Pulmonary artery endothelial cell (primary cell): ENCODE measurements at regions not wholly inside any gene's neighbourhood (a gene's known extent, or its start where the extent isn't known, plus 50 kb on each side); places are given as distances from the start of the nearest gene placed in this dataset.
A peak's percentile ranks its signal among the peaks of the same experiment; 100 is the strongest.

Experiments used
- DNase-seq: peaks from one replicate; pipeline ENCODE4 v3.0.0-alpha.2; 2011; ENCODE audit warnings: low read depth, low spot score

- DNase-seq = no peak
Observed at GRCh38 chr11:31910950-31911576, 99.9 kb upstream of the PAX6 start.

DNA sequence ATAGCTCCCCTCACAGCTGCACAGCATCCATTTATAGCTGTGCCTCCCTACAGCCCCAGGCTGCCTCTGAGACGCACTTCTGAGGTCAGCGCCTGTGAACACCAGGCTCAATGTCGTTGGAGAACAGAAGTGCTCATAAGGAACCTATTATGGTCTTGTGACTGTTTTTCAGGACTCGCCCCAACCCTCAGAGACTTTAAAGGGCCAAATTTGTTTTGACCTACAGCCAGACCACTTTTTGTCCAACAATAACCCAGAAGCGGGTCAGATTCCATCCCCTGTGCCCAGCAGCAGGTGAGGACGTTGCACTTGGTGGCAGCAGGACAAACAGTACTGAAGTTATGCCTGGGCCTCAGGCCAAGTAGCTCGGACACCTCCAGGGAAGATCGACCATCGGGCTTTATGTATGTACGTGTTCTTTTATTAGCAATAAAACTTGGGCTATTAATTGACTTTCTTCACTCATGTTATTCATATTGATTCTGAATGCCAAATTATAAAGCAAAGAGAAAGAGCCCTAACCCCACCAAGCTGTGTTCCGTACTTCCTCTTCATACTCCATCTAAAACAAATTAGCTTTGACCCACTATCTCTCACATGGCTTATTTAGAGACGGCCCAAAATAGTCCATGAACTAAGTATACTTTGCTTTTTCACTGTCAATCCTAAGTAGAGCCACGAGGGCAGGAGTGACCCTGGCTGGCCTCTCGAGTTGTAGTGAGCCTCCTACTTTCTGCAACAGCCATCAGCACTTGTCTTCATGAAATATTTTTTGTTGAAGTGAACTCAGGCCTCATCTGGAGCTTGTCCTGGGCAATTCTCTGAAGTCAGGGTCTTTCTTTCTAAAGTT is 92.3 kb upstream of the PAX6 start:
- DNase-seq = no peak

DNA sequence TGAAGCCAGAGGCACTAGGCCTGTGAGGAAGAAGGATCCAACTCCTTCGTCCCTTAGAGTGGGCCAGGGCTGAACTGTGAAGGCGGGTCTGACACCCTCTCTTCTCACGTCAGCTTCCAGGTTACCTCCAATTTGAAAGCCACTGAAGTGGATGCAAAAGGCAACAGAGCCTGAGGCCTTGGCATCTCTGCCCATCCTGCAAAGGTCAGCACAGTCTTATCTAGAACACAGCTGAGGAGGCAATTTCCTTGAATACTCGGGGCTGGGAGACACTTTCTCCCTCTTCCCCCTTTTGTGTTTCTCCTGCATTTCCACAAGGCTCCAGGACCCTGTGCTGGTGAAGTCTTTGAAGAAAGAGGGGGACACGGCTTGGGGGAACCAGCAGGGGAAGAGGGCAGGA is 91.6 kb upstream of the PAX6 start:
- no peak for DNase-seq

DNA sequence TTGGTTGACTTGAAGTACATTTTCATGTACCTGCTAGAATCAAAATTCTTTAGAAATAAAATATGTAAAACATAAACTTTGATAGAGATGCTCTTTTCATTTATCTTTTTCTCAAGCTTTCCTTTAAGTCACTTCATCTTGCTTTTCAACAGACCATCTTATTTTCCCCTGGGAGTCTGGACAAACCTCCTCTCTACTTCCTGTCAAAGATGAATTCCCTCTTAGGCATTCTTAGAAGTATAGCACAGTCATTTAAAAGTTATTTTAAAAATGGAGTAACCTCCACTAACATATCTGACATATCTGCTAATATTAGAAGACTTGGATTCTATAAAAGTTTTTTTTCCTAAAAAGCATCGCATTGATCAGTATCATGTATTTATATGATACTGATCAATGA is 84.8 kb upstream of the PAX6 start:
- DNase-seq = no peak

DNA sequence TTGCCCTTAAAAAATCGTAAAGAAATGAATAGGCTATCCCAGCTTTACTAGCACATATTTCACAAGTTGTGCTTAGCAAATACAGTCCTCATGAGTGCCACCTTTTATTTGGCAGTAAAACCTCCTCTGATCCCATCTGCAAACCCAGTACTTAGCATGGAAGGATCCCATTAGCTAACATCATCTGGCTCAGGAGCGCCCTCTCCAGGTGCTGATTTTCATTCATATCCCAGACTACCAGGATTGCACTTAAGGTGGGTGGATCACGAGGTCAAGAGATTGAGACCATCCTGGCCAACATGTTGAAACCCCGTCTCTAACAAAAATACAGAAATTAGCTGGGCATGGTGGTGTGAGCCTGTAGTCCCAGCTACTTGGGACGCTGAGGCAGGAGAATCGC is 76.1 kb upstream of the PAX6 start:
- no peak for DNase-seq

DNA sequence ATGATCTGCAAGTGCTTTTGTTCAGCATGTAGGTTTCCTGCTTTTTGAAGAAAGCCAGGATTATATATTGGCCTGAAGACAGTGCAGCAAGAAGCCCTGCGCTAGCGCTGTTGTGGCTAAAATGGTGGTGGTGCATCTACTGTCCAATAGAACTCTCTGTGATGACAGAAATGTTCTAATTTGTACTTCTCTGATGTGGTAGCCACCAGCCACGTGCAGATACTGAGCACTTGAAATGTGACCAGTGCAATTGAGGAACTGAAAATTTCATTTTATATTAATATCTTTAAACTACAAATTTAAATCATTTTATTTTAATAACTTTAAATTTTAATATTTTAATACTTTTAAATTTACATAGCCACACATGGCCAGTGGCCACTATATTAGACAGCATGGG is 73.0 kb upstream of the PAX6 start:
- no peak for DNase-seq

DNA sequence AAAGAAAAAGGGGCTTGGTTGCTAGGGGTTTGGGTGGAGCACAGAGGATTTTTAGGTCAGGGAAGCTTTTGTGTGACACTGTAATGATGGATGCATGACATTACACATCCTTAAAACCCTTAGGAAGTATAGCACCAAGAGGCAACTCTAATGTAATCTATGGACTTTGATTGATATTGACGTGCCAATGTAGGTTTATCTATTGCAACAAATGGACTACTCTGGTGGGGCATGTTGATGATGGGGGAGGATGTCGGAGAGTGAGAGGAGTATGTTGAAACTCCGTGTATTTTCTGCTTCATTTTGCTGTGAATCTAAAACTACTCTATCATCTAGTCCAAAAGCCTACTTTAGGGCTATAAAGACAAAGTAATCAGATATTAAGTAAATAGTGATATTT is 72.3 kb upstream of the PAX6 start:
- no peak for DNase-seq

DNA sequence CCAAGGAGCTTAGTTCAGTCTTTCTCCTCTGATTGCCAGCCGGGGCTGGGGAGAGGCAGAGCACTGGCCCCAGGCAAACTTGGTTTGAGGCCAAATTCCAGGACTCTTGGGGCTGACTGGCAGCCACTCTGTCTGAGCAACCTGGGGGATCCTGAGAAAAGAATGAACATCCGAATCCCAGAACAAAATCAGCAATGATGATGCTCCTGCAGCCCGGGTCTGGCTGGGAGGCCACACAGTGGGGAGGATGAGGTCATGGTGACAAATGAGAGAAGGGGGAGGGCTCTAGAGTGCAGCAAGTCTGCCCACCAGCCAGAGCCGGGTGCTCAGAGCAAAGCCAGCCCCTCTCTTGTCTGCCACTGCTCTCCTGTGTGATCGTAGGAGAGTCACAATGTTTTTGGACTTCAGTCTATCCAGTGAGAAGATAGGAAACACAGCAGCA is 71.8 kb upstream of the PAX6 start:
- no peak for DNase-seq

DNA sequence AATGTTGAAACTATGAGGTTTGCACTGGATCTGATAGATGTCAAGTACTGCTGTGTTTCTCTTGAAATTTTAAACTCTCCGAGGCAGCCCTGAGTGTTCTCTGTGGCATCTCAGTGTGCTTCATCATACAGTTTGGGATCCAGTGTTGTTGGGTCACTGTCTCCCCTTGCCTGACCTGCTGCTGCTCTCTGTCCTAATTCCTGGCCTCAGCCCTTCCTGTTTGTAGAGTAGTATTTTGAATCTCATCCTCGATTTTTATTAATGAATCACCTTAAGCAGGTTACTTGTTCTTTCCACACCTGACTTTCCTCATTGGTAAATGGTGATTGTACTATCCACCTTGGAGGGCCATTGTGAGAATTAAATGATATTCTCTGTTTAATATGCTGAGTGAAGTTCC is 70.7 kb upstream of the PAX6 start:
- DNase-seq = no peak

GRCh38 chr11:31879681-31880080 is 68.6 kb upstream of the PAX6 start:
- no peak for DNase-seq

- DNase-seq = no peak
Observed at GRCh38 chr11:31877863-31878262, 66.7 kb upstream of the PAX6 start.

DNA sequence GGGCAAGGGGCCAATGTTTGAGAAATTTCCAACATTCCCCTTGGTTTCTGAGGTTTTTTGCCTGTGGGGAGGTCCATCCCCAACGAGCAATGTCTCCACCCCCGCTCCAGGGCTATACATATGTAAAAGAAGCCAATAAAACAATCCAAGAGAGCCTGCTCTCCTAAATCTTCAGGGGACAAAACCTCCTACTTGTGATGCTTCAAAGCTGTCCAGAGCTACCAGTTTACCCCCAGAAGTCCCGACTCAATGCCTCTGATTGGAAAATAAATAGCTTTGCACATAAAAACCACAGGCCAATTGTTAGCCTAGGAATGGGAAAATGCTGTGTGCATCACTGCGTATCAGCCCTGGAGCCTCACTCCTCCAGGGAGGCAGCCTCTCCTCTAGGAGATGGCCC is 66.0 kb upstream of the PAX6 start:
- DNase-seq = no peak

- DNase-seq = no peak
Observed at GRCh38 chr11:31875866-31876560, 64.9 kb upstream of the PAX6 start.

DNA sequence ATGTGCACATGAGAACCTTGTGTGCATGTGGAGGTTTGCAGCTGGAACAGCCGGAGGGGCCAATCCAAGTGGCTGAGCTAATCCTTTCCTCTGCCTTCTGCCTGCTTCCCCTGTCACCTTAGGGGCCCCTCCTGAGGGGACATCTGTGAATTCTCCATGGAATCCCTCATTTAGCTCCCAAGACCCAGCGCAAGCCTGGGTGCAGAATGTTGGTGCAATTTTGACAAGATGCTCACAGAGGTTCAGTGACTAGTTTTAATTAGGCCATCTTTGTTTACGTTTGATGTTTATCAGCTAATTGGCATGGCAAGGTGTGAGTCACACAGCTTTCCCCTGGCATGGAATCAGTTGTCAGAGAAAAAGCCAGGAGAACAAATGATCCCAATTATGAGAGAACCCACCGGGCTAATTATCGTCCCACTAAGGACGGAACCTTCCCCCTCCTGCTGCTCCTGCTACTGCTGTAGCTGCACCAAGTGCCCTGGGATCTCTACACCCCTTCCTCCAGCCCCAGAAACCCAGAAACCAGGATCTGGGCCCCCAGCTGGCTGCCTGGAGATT is 63.6 kb upstream of the PAX6 start:
- DNase-seq = no peak

- no peak for DNase-seq
Observed at GRCh38 chr11:31873124-31873523, 62.0 kb upstream of the PAX6 start.

DNA sequence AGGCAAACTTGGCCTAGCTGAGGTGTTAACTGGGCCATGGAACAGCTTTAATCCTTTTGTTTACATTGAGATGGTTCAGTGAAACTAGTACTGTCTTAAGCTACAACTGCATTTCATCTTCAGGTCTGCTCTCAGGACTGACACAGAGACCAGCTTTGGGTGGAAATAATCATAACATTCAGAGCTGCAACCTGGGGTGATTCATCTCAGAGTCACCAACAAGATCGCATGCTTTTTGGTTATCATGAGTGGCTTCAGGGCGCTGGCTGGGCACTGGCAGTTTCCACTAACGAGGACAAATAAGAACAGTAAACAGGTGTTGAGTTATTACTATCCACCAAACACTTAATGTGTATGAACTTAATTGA is 60.9 kb upstream of the PAX6 start:
- DNase-seq = no peak

DNA sequence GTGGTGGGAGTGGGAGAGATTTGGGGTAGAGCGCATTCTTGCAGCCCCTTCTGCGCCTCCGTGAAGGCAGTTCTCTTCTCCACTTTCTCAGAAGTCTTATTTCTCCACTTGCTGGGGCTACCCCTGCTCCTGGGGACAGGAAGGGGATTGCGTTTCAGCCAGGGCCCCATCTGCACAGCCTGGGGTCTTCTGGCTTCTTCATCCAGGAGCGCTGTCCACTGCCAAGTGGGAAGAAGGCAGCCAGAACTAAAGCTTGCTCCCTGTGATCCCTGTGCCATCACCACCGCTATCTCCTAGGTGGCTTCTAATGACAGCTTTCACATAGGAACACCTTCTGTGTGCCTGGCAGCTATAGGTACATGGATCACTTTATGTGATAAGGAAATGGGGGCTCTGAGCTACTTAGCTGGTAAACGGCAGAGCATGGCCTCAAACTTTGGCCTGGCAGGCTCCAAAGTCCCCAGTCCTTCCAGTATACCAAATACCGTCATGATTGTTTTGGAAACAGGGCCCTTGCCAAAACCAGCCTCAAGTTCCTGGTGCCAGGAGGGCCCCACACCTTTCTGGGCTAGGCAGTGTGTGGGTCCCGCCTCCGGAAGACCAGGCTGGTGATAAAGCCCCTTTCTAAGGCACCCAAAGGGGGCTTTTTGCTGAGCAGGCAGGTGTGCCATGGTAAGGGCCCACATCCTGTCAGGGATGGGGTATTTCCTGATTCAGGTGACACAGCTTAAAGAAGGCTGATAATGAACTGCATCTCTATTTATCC is 60.4 kb upstream of the PAX6 start:
- DNase-seq = no peak

DNA sequence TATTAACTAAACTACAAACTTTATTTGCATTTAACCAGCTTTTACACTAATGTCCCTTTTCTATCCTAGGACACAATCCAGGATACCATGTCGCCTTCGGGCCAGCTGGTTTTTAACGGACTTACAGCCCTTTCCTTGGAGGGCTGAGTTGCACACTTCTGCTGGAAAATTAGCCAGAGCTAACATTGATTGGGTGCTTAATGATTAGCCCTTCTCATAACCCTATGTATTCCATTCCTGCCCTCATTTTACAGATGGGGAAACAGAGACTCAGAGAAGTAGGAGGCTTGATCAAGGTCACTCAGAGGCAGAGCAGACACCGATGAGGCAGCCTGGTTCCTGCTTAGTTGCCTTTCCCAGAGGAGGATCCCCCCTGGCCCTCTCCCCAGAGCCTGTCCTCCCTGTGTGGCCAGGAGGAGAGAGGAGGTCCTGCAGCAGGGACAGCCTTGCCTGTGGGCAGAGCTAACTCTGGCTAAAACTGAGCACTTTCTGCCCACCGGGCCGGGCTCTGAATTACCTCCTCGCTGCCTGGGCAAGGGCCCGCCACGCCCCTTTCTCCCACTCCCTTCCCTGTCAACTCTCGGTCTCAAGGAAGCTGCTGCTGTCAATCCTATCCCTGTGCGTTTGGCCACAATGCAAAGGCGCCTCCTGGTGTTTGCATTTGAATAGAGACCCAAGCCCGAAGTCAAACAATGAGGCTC is 59.6 kb upstream of the PAX6 start:
- DNase-seq = peak; percentile 7

- DNase-seq = no peak
Observed at GRCh38 chr11:31869986-31870385, 58.9 kb upstream of the PAX6 start.

DNA sequence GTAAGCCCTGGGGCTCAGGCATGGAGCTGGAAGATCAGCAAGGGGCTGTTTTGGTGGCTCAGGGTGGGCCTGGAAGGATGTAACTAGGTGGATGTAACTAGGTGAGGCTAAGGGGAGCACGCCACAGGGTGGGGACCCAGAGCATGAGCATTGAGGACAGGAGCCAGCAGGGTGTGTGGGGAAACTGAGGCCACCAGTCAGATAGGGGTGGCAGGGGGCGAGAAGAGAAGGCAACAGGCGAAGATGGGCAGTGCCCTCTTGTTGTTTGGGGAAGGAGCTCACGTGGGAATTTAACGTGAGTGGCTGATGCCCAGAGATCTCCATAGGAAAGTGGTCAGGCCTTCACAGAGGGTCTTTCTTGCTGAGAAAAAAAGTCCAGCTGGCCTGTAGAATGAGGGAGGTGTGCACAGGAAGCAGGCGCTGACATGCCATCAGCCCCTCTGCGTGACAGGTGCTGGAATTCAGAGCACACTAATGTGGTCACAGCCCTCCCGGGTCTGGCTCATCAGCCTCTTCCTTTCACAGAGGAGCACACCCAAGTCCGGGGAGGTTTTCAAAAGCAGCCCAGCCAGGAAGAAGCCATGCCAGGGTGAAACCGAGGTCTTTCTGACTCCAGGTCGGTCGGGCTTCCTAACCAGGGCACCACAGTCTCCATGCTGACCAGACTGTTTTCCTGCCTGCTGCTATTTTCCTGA is 54.6 kb upstream of the PAX6 start:
- DNase-seq = no peak
